ENCODE measurements at regions not wholly inside any gene's neighbourhood (a gene's known extent, or its start where the extent isn't known, plus 50 kb on each side); places are given as distances from the start of the nearest gene placed in this dataset.

- no peak for FAIRE-seq
Observed at GRCh38 chr5:145345511-145346287, 489.4 kb downstream of the PRELID2 start.

GRCh38 chr5:145341842-145342241 is 493.3 kb downstream of the PRELID2 start:
- no peak for FAIRE-seq

- FAIRE-seq, result no peak
Observed at GRCh38 chr5:145340099-145340498, 495.0 kb downstream of the PRELID2 start.

GRCh38 chr5:145324767-145325479 is 510.2 kb downstream of the PRELID2 start:
- no peak for FAIRE-seq

GRCh38 chr5:145324101-145324500 is 511.0 kb downstream of the PRELID2 start:
- FAIRE-seq, result no peak

GRCh38 chr5:145316282-145316681 is 518.9 kb downstream of the PRELID2 start:
- FAIRE-seq, result no peak

GRCh38 chr5:145307866-145308382 is 527.2 kb downstream of the PRELID2 start:
- no peak for FAIRE-seq

- FAIRE-seq, result no peak
Observed at GRCh38 chr5:145295236-145295835, 539.8 kb downstream of the PRELID2 start.

GRCh38 chr5:145294331-145294730 is 540.8 kb downstream of the PRELID2 start:
- FAIRE-seq, result no peak

- no peak for FAIRE-seq
Observed at GRCh38 chr5:145293716-145294115, 541.4 kb downstream of the PRELID2 start.

- FAIRE-seq, result no peak
Observed at GRCh38 chr5:145292278-145292677, 542.9 kb downstream of the PRELID2 start.

GRCh38 chr5:145283141-145283810 is 551.9 kb downstream of the PRELID2 start:
- no peak for FAIRE-seq

GRCh38 chr5:145280806-145281205 is 554.3 kb downstream of the PRELID2 start:
- no peak for FAIRE-seq

GRCh38 chr5:145280214-145280613 is 554.9 kb downstream of the PRELID2 start:
- no peak for FAIRE-seq

GRCh38 chr5:145260670-145261069 is 574.5 kb downstream of the PRELID2 start:
- FAIRE-seq, result no peak

- FAIRE-seq, result no peak
Observed at GRCh38 chr5:145247745-145248040, 587.4 kb downstream of the PRELID2 start.

- no peak for FAIRE-seq
Observed at GRCh38 chr5:145246961-145247744, 588.0 kb downstream of the PRELID2 start.

- FAIRE-seq, result no peak
Observed at GRCh38 chr5:145246379-145246778, 588.8 kb downstream of the PRELID2 start.

GRCh38 chr5:145245354-145245753 is 589.8 kb downstream of the PRELID2 start:
- FAIRE-seq, result no peak

GRCh38 chr5:145244788-145245187 is 590.4 kb downstream of the PRELID2 start:
- no peak for FAIRE-seq

GRCh38 chr5:145244251-145244650 is 590.9 kb downstream of the PRELID2 start:
- FAIRE-seq, result no peak

- FAIRE-seq, result peak; percentile 51
Observed at GRCh38 chr5:145243016-145243415, 592.1 kb downstream of the PRELID2 start.
